Islet of Langerhans (tissue), 1 donor: ENCODE measurements at regions not wholly inside any gene's neighbourhood (a gene's known extent, or its start where the extent isn't known, plus 50 kb on each side); places are given as distances from the start of the nearest gene placed in this dataset.
"Not testable (repeated sequence)": the region's sequence is repeated elsewhere in the genome, so short reads cannot be mapped to it uniquely, and the experiment has no call there.

Experiments
- FAIRE-seq: peaks from one replicate; lab custom pipeline; 2011; peaks lifted over from hg19 to GRCh38; lab: Jason Lieb, UNC

GRCh38 chr1:232130815-232131480 lies 499.0 kb downstream of the SIPA1L2 start:
- no peak for FAIRE-seq

GRCh38 chr1:232127190-232127589 lies 500.6 kb downstream of the DISC1 start:
- no peak for FAIRE-seq

GRCh38 chr1:232123775-232124659 lies 497.4 kb downstream of the DISC1 start:
- FAIRE-seq = no peak

DNA sequence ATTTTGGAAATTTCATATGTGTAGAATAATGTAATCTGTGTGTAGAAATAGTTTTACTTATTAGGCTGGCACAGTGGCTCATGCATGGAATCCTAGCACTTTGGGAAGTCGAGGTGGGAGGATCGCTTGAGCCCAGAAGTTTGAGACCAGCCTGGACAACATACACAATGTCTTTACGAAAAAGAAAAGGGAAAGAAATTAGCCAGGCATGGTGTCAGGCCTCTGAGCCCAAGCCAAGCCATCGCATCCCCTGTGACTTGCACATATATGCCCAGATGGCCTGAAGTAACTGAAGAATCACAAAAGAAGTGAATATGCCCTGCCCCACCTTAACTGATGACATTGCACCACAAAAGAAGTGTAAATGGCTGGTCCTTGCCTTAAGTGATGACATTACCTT lies 491.3 kb downstream of the DISC1 start:
- FAIRE-seq = not testable (repeated sequence)

- FAIRE-seq = no peak
These were observed 488.4 kb downstream of the DISC1 start for GRCh38 chr1:232114985-232115384.

- no peak for FAIRE-seq
These were observed 485.5 kb downstream of the DISC1 start for GRCh38 chr1:232112076-232112475.

GRCh38 chr1:232111611-232112010 lies 485.0 kb downstream of the DISC1 start:
- no peak for FAIRE-seq

GRCh38 chr1:232110281-232111090 lies 483.9 kb downstream of the DISC1 start:
- FAIRE-seq = no peak

- no peak for FAIRE-seq
These were observed 482.8 kb downstream of the DISC1 start for GRCh38 chr1:232109391-232109790.

- no peak for FAIRE-seq
These were observed 482.0 kb downstream of the DISC1 start for GRCh38 chr1:232108598-232108997.

- no peak for FAIRE-seq
These were observed 479.8 kb downstream of the DISC1 start for GRCh38 chr1:232106415-232106814.

DNA sequence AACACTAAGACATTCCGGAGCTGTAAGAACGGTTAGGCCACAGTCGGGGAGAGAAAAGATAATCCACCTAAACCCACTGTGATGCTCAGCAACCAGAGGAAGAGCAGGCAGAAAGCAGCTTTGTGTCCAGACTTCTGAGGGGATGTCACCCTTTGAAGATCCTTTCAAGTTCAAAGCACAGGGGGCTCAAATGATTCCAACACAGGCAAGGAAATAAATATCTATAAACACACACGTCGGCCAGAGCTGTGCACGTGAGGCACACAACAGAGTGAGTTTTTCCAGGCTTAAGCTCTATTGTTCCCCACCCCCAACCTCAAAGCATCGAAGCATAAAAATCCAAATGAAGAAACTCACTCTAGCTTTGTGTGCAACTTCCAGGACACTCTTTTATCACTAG lies 479.0 kb downstream of the DISC1 start:
- FAIRE-seq = no peak

- no peak for FAIRE-seq
These were observed 474.6 kb downstream of the DISC1 start for GRCh38 chr1:232101231-232101630.

GRCh38 chr1:232096751-232097150 lies 470.2 kb downstream of the DISC1 start:
- FAIRE-seq = no peak
